Activated T-cell treated with anti-CD3 and anti-CD28 coated beads, Interleukin-2, amount 50 U/mL, for 24 hours (primary cell): ENCODE measurements at regions not wholly inside any gene's neighbourhood (a gene's known extent, or its start where the extent isn't known, plus 50 kb on each side); places are given as distances from the start of the nearest gene placed in this dataset.
"Not testable (repeated sequence)": the region's sequence is repeated elsewhere in the genome, so short reads cannot be mapped to it uniquely, and the experiment has no call there.

ENCODE experiments used
- DNase-seq: peaks from one replicate; pipeline ENCODE4 v3.0.0-alpha.2; 2020
- H3K27ac Mint-ChIP-seq: 2 replicates; pipeline ENCODE4 v1.8.0; 2020; ENCODE audit warnings: mild to moderate bottlenecking, mixed read lengths
- H3K27me3 Mint-ChIP-seq: 2 replicates; pipeline ENCODE4 v1.8.0; 2020; ENCODE audit warnings: mixed read lengths
- H3K36me3 Mint-ChIP-seq: 2 replicates; pipeline ENCODE4 v1.8.0; 2020; ENCODE audit warnings: low read depth, mixed read lengths
- H3K4me1 Mint-ChIP-seq: 2 replicates; pipeline ENCODE4 v1.8.0; 2020; ENCODE audit warnings: low read depth, mixed read lengths
- H3K4me3 Mint-ChIP-seq: 2 replicates; pipeline ENCODE4 v1.8.0; 2020; ENCODE audit warnings: mild to moderate bottlenecking, moderate library complexity, mixed read lengths
- H3K9me3 Mint-ChIP-seq: 2 replicates; pipeline ENCODE4 v1.8.0; 2020; ENCODE audit warnings: mixed read lengths

GRCh38 chr6:149239573-149240209 lies 77.8 kb upstream of the TAB2 start:
- Mint-ChIP-seq H3K36me3 (peaks cover 2% of the 10 kb centered on the region), H3K9me3 (peaks cover 29% of the 10 kb centered on the region), H3K27ac (no peak overlapping the region)

GRCh38 chr6:149242883-149243282 lies 74.6 kb upstream of the TAB2 start:
- Mint-ChIP-seq H3K4me3 (no peak overlapping the region), H3K4me1 (peaks cover 12% of the 10 kb centered on the region), H3K36me3 (peaks cover 2% of the 10 kb centered on the region), H3K27me3 (no peaks in the 10 kb centered on the region), H3K27ac (no peak overlapping the region), H3K9me3 (peaks cover 27% of the 10 kb centered on the region)
- DNase-seq, result no peak

More at GRCh38 chr6:149239573-149240209, 77.8 kb upstream of the TAB2 start:
- H3K4me3 Mint-ChIP-seq, result no peak overlapping the region
- DNase-seq, result no peak
- H3K4me1 Mint-ChIP-seq, result peaks cover 16% of the 10 kb centered on the region
- H3K27me3 Mint-ChIP-seq, result no peaks in the 10 kb centered on the region

GRCh38 chr6:149244105-149244504 lies 73.4 kb upstream of the TAB2 start:
- peaks cover 2% of the 10 kb centered on the region for H3K36me3 Mint-ChIP-seq
- H3K27ac Mint-ChIP-seq, result peak overlapping the region; percentile 53
- no peaks in the 10 kb centered on the region for H3K27me3 Mint-ChIP-seq
- peaks cover 22% of the 10 kb centered on the region for H3K4me1 Mint-ChIP-seq
- H3K4me3 Mint-ChIP-seq, result no peak overlapping the region
- no peak for DNase-seq
- peaks cover 17% of the 10 kb centered on the region for H3K9me3 Mint-ChIP-seq

GRCh38 chr6:149246691-149247384 lies 70.7 kb upstream of the TAB2 start:
- no peaks in the 10 kb centered on the region for H3K36me3 Mint-ChIP-seq
- peaks cover 31% of the 10 kb centered on the region for H3K4me1 Mint-ChIP-seq
- no peak overlapping the region for H3K4me3 Mint-ChIP-seq
- peaks cover 3% of the 10 kb centered on the region for H3K9me3 Mint-ChIP-seq
- no peak overlapping the region for H3K27ac Mint-ChIP-seq
- H3K27me3 Mint-ChIP-seq, result no peaks in the 10 kb centered on the region
- DNase-seq, result no peak

GRCh38 chr6:149247385-149247763 lies 70.1 kb upstream of the TAB2 start:
- Mint-ChIP-seq H3K27ac (no peak overlapping the region), H3K4me1 (peaks cover 31% of the 10 kb centered on the region), H3K4me3 (no peak overlapping the region), H3K27me3 (no peaks in the 10 kb centered on the region), H3K36me3 (no peaks in the 10 kb centered on the region), H3K9me3 (no peaks in the 10 kb centered on the region)
- no peak for DNase-seq

GRCh38 chr6:149248263-149248662 lies 69.2 kb upstream of the TAB2 start:
- not testable (repeated sequence) for H3K27ac Mint-ChIP-seq, H3K36me3 Mint-ChIP-seq, H3K4me3 Mint-ChIP-seq, H3K27me3 Mint-ChIP-seq, DNase-seq, H3K9me3 Mint-ChIP-seq
- peaks cover 34% of the 10 kb centered on the region for H3K4me1 Mint-ChIP-seq

- Mint-ChIP-seq H3K4me1 (peaks cover 31% of the 10 kb centered on the region), H3K27ac (no peak overlapping the region), H3K27me3 (no peaks in the 10 kb centered on the region), H3K36me3 (no peaks in the 10 kb centered on the region), H3K4me3 (no peak overlapping the region), H3K9me3 (no peaks in the 10 kb centered on the region)
- no peak for DNase-seq
Observed at GRCh38 chr6:149248693-149249369, 68.7 kb upstream of the TAB2 start.

- Mint-ChIP-seq H3K4me1 (peaks cover 29% of the 10 kb centered on the region), H3K27me3 (no peaks in the 10 kb centered on the region), H3K9me3 (no peaks in the 10 kb centered on the region), H3K4me3 (no peak overlapping the region), H3K27ac (peak overlapping the region; percentile 10), H3K36me3 (no peaks in the 10 kb centered on the region)
- no peak for DNase-seq
Observed at GRCh38 chr6:149249370-149250357, 67.8 kb upstream of the TAB2 start.

GRCh38 chr6:149250951-149251350 lies 66.6 kb upstream of the TAB2 start:
- DNase-seq, result no peak
- Mint-ChIP-seq H3K36me3 (no peaks in the 10 kb centered on the region), H3K27ac (no peak overlapping the region), H3K9me3 (no peaks in the 10 kb centered on the region), H3K4me3 (no peak overlapping the region), H3K27me3 (no peaks in the 10 kb centered on the region), H3K4me1 (peaks cover 29% of the 10 kb centered on the region)

GRCh38 chr6:149252622-149253021 lies 64.9 kb upstream of the TAB2 start:
- no peaks in the 10 kb centered on the region for H3K36me3 Mint-ChIP-seq
- H3K27me3 Mint-ChIP-seq, result no peaks in the 10 kb centered on the region
- peaks cover 22% of the 10 kb centered on the region for H3K4me1 Mint-ChIP-seq
- H3K4me3 Mint-ChIP-seq, result no peak overlapping the region
- no peaks in the 10 kb centered on the region for H3K9me3 Mint-ChIP-seq
- H3K27ac Mint-ChIP-seq, result no peak overlapping the region
- no peak for DNase-seq

GRCh38 chr6:149254253-149254652 lies 63.3 kb upstream of the TAB2 start:
- no peak overlapping the region for H3K27ac Mint-ChIP-seq
- no peaks in the 10 kb centered on the region for H3K36me3 Mint-ChIP-seq
- no peak for DNase-seq
- no peaks in the 10 kb centered on the region for H3K27me3 Mint-ChIP-seq
- H3K4me1 Mint-ChIP-seq, result peaks cover 14% of the 10 kb centered on the region
- no peak overlapping the region for H3K4me3 Mint-ChIP-seq
- H3K9me3 Mint-ChIP-seq, result no peaks in the 10 kb centered on the region

GRCh38 chr6:149259753-149260152 lies 57.8 kb upstream of the TAB2 start:
- Mint-ChIP-seq H3K4me3 (no peak overlapping the region), H3K27ac (no peak overlapping the region), H3K27me3 (no peaks in the 10 kb centered on the region), H3K36me3 (no peaks in the 10 kb centered on the region), H3K9me3 (no peaks in the 10 kb centered on the region), H3K4me1 (peaks cover 34% of the 10 kb centered on the region)
- no peak for DNase-seq

GRCh38 chr6:149260214-149260874 lies 57.2 kb upstream of the TAB2 start:
- Mint-ChIP-seq H3K27me3 (no peaks in the 10 kb centered on the region), H3K4me3 (no peak overlapping the region), H3K4me1 (peaks cover 38% of the 10 kb centered on the region), H3K27ac (no peak overlapping the region), H3K9me3 (no peaks in the 10 kb centered on the region), H3K36me3 (no peaks in the 10 kb centered on the region)
- DNase-seq, result no peak
